ENCODE measurements at regions not wholly inside any gene's neighbourhood (a gene's known extent, or its start where the extent isn't known, plus 50 kb on each side); places are given as distances from the start of the nearest gene placed in this dataset.

GRCh38 chr12:68506619-68507018 is 104.1 kb upstream of the RAP1B start:
- TF ChIP-seq CTCF (IDR thresholded peaks at IDR 0.05 in 8 of 11, conservative IDR thresholded peaks at IDR 0.05 in 3 of 11) (no peak), POLR2A (IDR thresholded peaks at IDR 0.05) (no peak), POLR2AphosphoS5 (IDR thresholded peaks at IDR 0.05) (no peak)
